ENCODE measurements at regions not wholly inside any gene's neighbourhood (a gene's known extent, or its start where the extent isn't known, plus 50 kb on each side); places are given as distances from the start of the nearest gene placed in this dataset.

DNA sequence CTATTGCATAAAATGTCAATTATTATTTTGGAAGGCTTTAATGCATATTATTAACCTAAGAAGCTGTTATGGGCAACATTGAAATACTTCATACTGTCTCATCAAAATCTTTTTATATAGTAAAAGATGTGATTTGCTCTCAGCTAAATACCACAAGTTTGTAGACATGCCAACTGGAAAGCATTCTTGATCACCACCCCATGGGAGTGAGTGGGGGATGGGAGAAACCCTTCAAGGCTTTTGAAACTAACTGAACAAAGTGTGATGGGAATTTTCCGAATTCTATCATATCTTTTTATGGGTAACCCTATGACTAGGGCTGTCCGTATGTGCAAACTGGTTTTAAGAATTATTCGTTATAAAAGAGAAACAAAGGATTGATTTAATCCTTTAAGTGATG lies 377.3 kb upstream of the JAG1 start:
- TF ChIP-seq CTCF (IDR thresholded peaks at IDR 0.05; ENCODE audit: low read length) (no peak), EZH2 (optimal IDR thresholded peaks at IDR 0.05; ENCODE audit: low read depth, low read length) (no peak), EZH2phosphoT487 (IDR thresholded peaks at IDR 0.05; ENCODE audit: low read length) (no peak)
